Frontal cortex (tissue), 3 donors: ENCODE measurements at regions not wholly inside any gene's neighbourhood (a gene's known extent, or its start where the extent isn't known, plus 50 kb on each side); places are given as distances from the start of the nearest gene placed in this dataset.

Experiments
- DNase-seq, 2 donors: peaks; one replicate each; pipeline ENCODE4 v3.0.0; 2012; ENCODE audit warnings: low spot score in 2 of 2
- FAIRE-seq: peaks from 2 replicates; lab custom pipeline; 2012; peaks lifted over from hg19 to GRCh38; lab: Jason Lieb, UNC
- donor health status: control.
- donor health status: control.
- donor health status: control.

GRCh38 chr10:105549731-105550130, 908.6 kb downstream of the SORCS3 start:
- DNase-seq: no peak
- no peak for FAIRE-seq

- FAIRE-seq (no peak), DNase-seq (no peak)
Observed at GRCh38 chr10:105545101-105545500, 904.0 kb downstream of the SORCS3 start.

- DNase-seq (no peak), FAIRE-seq (no peak)
Observed at GRCh38 chr10:105540381-105540780, 899.3 kb downstream of the SORCS3 start.

- DNase-seq (no peak), FAIRE-seq (no peak)
Observed at GRCh38 chr10:105538874-105539273, 897.8 kb downstream of the SORCS3 start.

GRCh38 chr10:105535478-105535877, 894.4 kb downstream of the SORCS3 start:
- DNase-seq (no peak), FAIRE-seq (no peak)

- DNase-seq (no peak), FAIRE-seq (no peak)
Observed at GRCh38 chr10:105534086-105534485, 893.0 kb downstream of the SORCS3 start.

GRCh38 chr10:105516511-105516910, 875.4 kb downstream of the SORCS3 start:
- no peak for FAIRE-seq

GRCh38 chr10:105514106-105514505, 873.0 kb downstream of the SORCS3 start:
- FAIRE-seq: no peak

More at GRCh38 chr10:105516511-105516910, 875.4 kb downstream of the SORCS3 start:
- no peak for DNase-seq

GRCh38 chr10:105509517-105509916, 868.4 kb downstream of the SORCS3 start:
- FAIRE-seq: no peak
- DNase-seq: no peak

More at GRCh38 chr10:105514106-105514505, 873.0 kb downstream of the SORCS3 start:
- no peak for DNase-seq

GRCh38 chr10:105506262-105506661, 865.2 kb downstream of the SORCS3 start:
- no peak for DNase-seq
- FAIRE-seq: no peak

GRCh38 chr10:105503714-105504113, 862.6 kb downstream of the SORCS3 start:
- DNase-seq (no peak), FAIRE-seq (no peak)

- DNase-seq: no peak
- FAIRE-seq: no peak
Observed at GRCh38 chr10:105502058-105502457, 861.0 kb downstream of the SORCS3 start.

GRCh38 chr10:105494944-105495343, 853.9 kb downstream of the SORCS3 start:
- FAIRE-seq (no peak), DNase-seq (no peak)

- no peak for FAIRE-seq
- DNase-seq: no peak
Observed at GRCh38 chr10:105494303-105494702, 853.2 kb downstream of the SORCS3 start.

GRCh38 chr10:105473170-105473569, 832.1 kb downstream of the SORCS3 start:
- DNase-seq (no peak), FAIRE-seq (no peak)

GRCh38 chr10:105468759-105469158, 827.7 kb downstream of the SORCS3 start:
- DNase-seq: no peak
- no peak for FAIRE-seq

GRCh38 chr10:105466521-105466920, 825.4 kb downstream of the SORCS3 start:
- DNase-seq: no peak
- no peak for FAIRE-seq

- DNase-seq (no peak), FAIRE-seq (no peak)
Observed at GRCh38 chr10:105434970-105435369, 793.9 kb downstream of the SORCS3 start.

- DNase-seq (no peak), FAIRE-seq (no peak)
Observed at GRCh38 chr10:105413997-105414396, 772.9 kb downstream of the SORCS3 start.

- FAIRE-seq (no peak), DNase-seq (no peak)
Observed at GRCh38 chr10:105409370-105409769, 768.3 kb downstream of the SORCS3 start.

GRCh38 chr10:105406488-105406887, 765.4 kb downstream of the SORCS3 start:
- FAIRE-seq (no peak), DNase-seq (no peak)

- DNase-seq: no peak
- no peak for FAIRE-seq
Observed at GRCh38 chr10:105398202-105398601, 757.1 kb downstream of the SORCS3 start.
